ENCODE measurements at regions not wholly inside any gene's neighbourhood (a gene's known extent, or its start where the extent isn't known, plus 50 kb on each side); places are given as distances from the start of the nearest gene placed in this dataset.

DNA sequence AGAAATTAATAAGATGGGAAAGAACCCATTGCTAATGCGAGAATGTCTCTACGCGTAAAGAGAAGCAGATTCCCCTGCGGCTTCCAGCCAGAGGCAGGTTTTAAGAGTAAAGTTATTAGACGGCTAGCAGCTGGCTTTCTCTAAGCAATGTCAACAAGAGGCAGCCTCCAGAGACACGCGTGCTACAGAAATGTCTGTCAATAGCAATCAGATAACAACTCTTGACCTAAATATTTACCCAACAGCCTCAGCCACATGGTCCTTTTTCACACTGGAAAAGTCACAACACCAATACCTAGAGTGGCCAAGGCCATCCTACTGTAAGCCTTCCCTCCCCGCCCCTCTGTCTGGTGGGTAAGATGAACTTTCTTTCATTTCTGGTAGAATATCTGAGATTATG is 146.0 kb upstream of the SFSWAP start:
- Histone ChIP-seq H3K9me3 (ENCODE audit: low read length) (no peaks in the 10 kb centered on the region), H3F3A (ENCODE audit: insufficient read depth, low read length, poor library complexity, severe bottlenecking) (no peaks in the 10 kb centered on the region), H3K79me2 (replicated peaks; ENCODE audit: insufficient read depth, low read length) (no peaks in the 10 kb centered on the region), H3K9me2 (ENCODE audit: insufficient read depth, low read length) (no peaks in the 10 kb centered on the region), H3K27me3 (ENCODE audit: insufficient read depth, low read depth, low read length) (no peaks in the 10 kb centered on the region), H3K36me3 (ENCODE audit: insufficient read depth, low read length) (no peaks in the 10 kb centered on the region), H4K20me1 (ENCODE audit: insufficient read depth) (no peaks in the 10 kb centered on the region), H3K9ac (ENCODE audit: low read length) (no peak overlapping the region), H3K4me3 (ENCODE audit: low read length) (no peak overlapping the region), H3K4me2 (ENCODE audit: low read length) (no peak overlapping the region), H2AFZ (ENCODE audit: low read depth, low read length) (no peak overlapping the region), H3K27ac (ENCODE audit: low read length) (no peak overlapping the region)
- TF ChIP-seq RAD21 (conservative IDR thresholded peaks at IDR 0.05) (no peak), POLR2AphosphoS5 (IDR thresholded peaks at IDR 0.05) (peak; percentile 51)

GRCh38 chr12:131565267-131566015 is 145.4 kb upstream of the SFSWAP start:
- Histone ChIP-seq H3K4me2 (ENCODE audit: low read length) (no peak overlapping the region), H3F3A (ENCODE audit: insufficient read depth, low read length, poor library complexity, severe bottlenecking) (no peaks in the 10 kb centered on the region), H3K27me3 (ENCODE audit: insufficient read depth, low read depth, low read length) (no peaks in the 10 kb centered on the region), H3K9ac (ENCODE audit: low read length) (no peak overlapping the region), H3K9me3 (ENCODE audit: low read length) (no peaks in the 10 kb centered on the region), H3K4me3 (ENCODE audit: low read length) (no peak overlapping the region), H3K9me2 (ENCODE audit: insufficient read depth, low read length) (no peaks in the 10 kb centered on the region), H2AFZ (ENCODE audit: low read depth, low read length) (no peak overlapping the region), H4K20me1 (ENCODE audit: insufficient read depth) (no peaks in the 10 kb centered on the region), H3K36me3 (ENCODE audit: insufficient read depth, low read length) (no peaks in the 10 kb centered on the region), H3K27ac (ENCODE audit: low read length) (no peak overlapping the region), H3K79me2 (replicated peaks; ENCODE audit: insufficient read depth, low read length) (no peaks in the 10 kb centered on the region)
- TF ChIP-seq POLR2AphosphoS5 (IDR thresholded peaks at IDR 0.05) (no peak), EZH2 (IDR thresholded peaks at IDR 0.05; ENCODE audit: borderline replicate concordance, insufficient read depth, low read length, poor library complexity, severe bottlenecking) (no peak), MXI1 (conservative IDR thresholded peaks at IDR 0.05; ENCODE audit: poor library complexity, severe bottlenecking) (no peak), SMC3 (conservative IDR thresholded peaks at IDR 0.05; ENCODE audit: poor library complexity) (no peak), TAF1 (IDR thresholded peaks at IDR 0.05; ENCODE audit: low read depth) (no peak), REST (IDR thresholded peaks at IDR 0.05; ENCODE audit: borderline replicate concordance) (no peak), EP300 (conservative IDR thresholded peaks at IDR 0.05; ENCODE audit: poor library complexity, severe bottlenecking) (no peak), RAD21 (conservative IDR thresholded peaks at IDR 0.05) (no peak)

- Histone ChIP-seq H3K9me2 (ENCODE audit: insufficient read depth, low read length) (no peaks in the 10 kb centered on the region), H3K27me3 (ENCODE audit: insufficient read depth, low read depth, low read length) (no peaks in the 10 kb centered on the region), H3F3A (ENCODE audit: insufficient read depth, low read length, poor library complexity, severe bottlenecking) (no peaks in the 10 kb centered on the region), H3K36me3 (ENCODE audit: insufficient read depth, low read length) (no peaks in the 10 kb centered on the region), H3K79me2 (replicated peaks; ENCODE audit: insufficient read depth, low read length) (no peaks in the 10 kb centered on the region), H3K9ac (ENCODE audit: low read length) (no peak overlapping the region), H3K27ac (ENCODE audit: low read length) (no peak overlapping the region), H4K20me1 (ENCODE audit: insufficient read depth) (no peaks in the 10 kb centered on the region), H3K4me2 (ENCODE audit: low read length) (no peak overlapping the region), H3K4me3 (ENCODE audit: low read length) (no peak overlapping the region), H3K9me3 (ENCODE audit: low read length) (no peaks in the 10 kb centered on the region), H2AFZ (ENCODE audit: low read depth, low read length) (no peak overlapping the region)
- TF ChIP-seq TAF1 (IDR thresholded peaks at IDR 0.05; ENCODE audit: low read depth) (no peak), EZH2 (IDR thresholded peaks at IDR 0.05; ENCODE audit: borderline replicate concordance, insufficient read depth, low read length, poor library complexity, severe bottlenecking) (no peak), RAD21 (conservative IDR thresholded peaks at IDR 0.05) (no peak), SMC3 (conservative IDR thresholded peaks at IDR 0.05; ENCODE audit: poor library complexity) (no peak), MXI1 (conservative IDR thresholded peaks at IDR 0.05; ENCODE audit: poor library complexity, severe bottlenecking) (no peak), REST (IDR thresholded peaks at IDR 0.05; ENCODE audit: borderline replicate concordance) (no peak), POLR2AphosphoS5 (IDR thresholded peaks at IDR 0.05) (no peak), EP300 (conservative IDR thresholded peaks at IDR 0.05; ENCODE audit: poor library complexity, severe bottlenecking) (no peak)
- TF ChIP-seq, protein P1, sequence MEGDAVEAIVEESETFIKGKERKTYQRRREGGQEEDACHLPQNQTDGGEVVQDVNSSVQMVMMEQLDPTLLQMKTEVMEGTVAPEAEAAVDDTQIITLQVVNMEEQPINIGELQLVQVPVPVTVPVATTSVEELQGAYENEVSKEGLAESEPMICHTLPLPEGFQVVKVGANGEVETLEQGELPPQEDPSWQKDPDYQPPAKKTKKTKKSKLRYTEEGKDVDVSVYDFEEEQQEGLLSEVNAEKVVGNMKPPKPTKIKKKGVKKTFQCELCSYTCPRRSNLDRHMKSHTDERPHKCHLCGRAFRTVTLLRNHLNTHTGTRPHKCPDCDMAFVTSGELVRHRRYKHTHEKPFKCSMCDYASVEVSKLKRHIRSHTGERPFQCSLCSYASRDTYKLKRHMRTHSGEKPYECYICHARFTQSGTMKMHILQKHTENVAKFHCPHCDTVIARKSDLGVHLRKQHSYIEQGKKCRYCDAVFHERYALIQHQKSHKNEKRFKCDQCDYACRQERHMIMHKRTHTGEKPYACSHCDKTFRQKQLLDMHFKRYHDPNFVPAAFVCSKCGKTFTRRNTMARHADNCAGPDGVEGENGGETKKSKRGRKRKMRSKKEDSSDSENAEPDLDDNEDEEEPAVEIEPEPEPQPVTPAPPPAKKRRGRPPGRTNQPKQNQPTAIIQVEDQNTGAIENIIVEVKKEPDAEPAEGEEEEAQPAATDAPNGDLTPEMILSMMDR (IDR thresholded peaks at IDR 0.05; ENCODE audit: poor library complexity, severe bottlenecking): no peak
These were observed 142.6 kb upstream of the SFSWAP start for GRCh38 chr12:131568336-131568735.

Measured in neural cell (in vitro differentiated cells).